ENCODE measurements at regions not wholly inside any gene's neighbourhood (a gene's known extent, or its start where the extent isn't known, plus 50 kb on each side); places are given as distances from the start of the nearest gene placed in this dataset.

GRCh38 chr18:46388286-46388685 lies 268.7 kb downstream of the LOXHD1 start:
- no peak for DNase-seq

GRCh38 chr18:46392576-46392975 lies 264.4 kb downstream of the LOXHD1 start:
- DNase-seq: no peak

- no peak for DNase-seq
Observed at GRCh38 chr18:46393230-46393629, 263.8 kb downstream of the LOXHD1 start.

GRCh38 chr18:46393961-46394360 lies 263.1 kb downstream of the LOXHD1 start:
- DNase-seq: no peak

GRCh38 chr18:46395795-46396194 lies 261.2 kb downstream of the LOXHD1 start:
- no peak for DNase-seq

- no peak for DNase-seq
Observed at GRCh38 chr18:46397174-46397573, 259.8 kb downstream of the LOXHD1 start.

GRCh38 chr18:46398005-46398404 lies 259.0 kb downstream of the LOXHD1 start:
- DNase-seq: no peak

- no peak for DNase-seq
Observed at GRCh38 chr18:46398625-46399024, 258.4 kb downstream of the LOXHD1 start.

GRCh38 chr18:46399303-46399702 lies 257.7 kb downstream of the LOXHD1 start:
- DNase-seq: no peak

GRCh38 chr18:46400449-46400848 lies 256.6 kb downstream of the LOXHD1 start:
- no peak for DNase-seq

GRCh38 chr18:46401486-46402070 lies 255.4 kb downstream of the LOXHD1 start:
- DNase-seq: no peak

GRCh38 chr18:46402396-46402795 lies 254.6 kb downstream of the LOXHD1 start:
- no peak for DNase-seq

GRCh38 chr18:46402945-46403344 lies 254.1 kb downstream of the LOXHD1 start:
- no peak for DNase-seq

- DNase-seq: no peak
Observed at GRCh38 chr18:46405832-46406538, 251.0 kb downstream of the LOXHD1 start.

- DNase-seq: no peak
Observed at GRCh38 chr18:46406539-46406932, 250.5 kb downstream of the LOXHD1 start.

- DNase-seq: no peak
Observed at GRCh38 chr18:46407486-46408166, 249.4 kb downstream of the LOXHD1 start.

GRCh38 chr18:46408334-46408987 lies 248.6 kb downstream of the LOXHD1 start:
- no peak for DNase-seq

GRCh38 chr18:46411191-46411828 lies 245.7 kb downstream of the LOXHD1 start:
- no peak for DNase-seq

- peak; percentile 56 for DNase-seq
Observed at GRCh38 chr18:46411867-46412690, 244.9 kb downstream of the LOXHD1 start.

GRCh38 chr18:46412916-46413315 lies 244.1 kb downstream of the LOXHD1 start:
- DNase-seq: no peak

- DNase-seq: no peak
Observed at GRCh38 chr18:46413684-46414083, 243.3 kb downstream of the LOXHD1 start.

GRCh38 chr18:46414863-46415262 lies 242.2 kb downstream of the LOXHD1 start:
- no peak for DNase-seq

All from right forelimb (tissue), 1 donor.